Peyer's patch (tissue), 4 donors: ENCODE measurements at regions not wholly inside any gene's neighbourhood (a gene's known extent, or its start where the extent isn't known, plus 50 kb on each side); places are given as distances from the start of the nearest gene placed in this dataset.

Source experiments
- CTCF ChIP-seq, 6 experiments: fragments of 450-650 bp in 4 of 6; fragments of 200-600 bp in 2 of 6; sonication (generic) in 1 of 6; IDR thresholded peaks; one replicate each; pipeline ENCODE4 v1.5.1; 2017 to 2019; ENCODE audit warnings: antibody characterized with exemption in 6 of 6, mild to moderate bottlenecking in 3 of 6, moderate library complexity in 1 of 6
- POLR2A ChIP-seq, 2 donors: fragments of 450-650 bp; IDR thresholded peaks; one replicate each; pipeline ENCODE4 v1.5.1; 2017; ENCODE audit warnings: antibody characterized with exemption in 2 of 2, mild to moderate bottlenecking in 2 of 2, moderate library complexity in 2 of 2

- TF ChIP-seq POLR2A (IDR thresholded peaks at IDR 0.05) (no peak), CTCF (IDR thresholded peaks at IDR 0.05) (no peak)
Observed at GRCh38 chr11:127576210-127576609, 575.6 kb upstream of the KIRREL3 start.
